ENCODE measurements at regions not wholly inside any gene's neighbourhood (a gene's known extent, or its start where the extent isn't known, plus 50 kb on each side); places are given as distances from the start of the nearest gene placed in this dataset.
"Not testable (repeated sequence)": the region's sequence is repeated elsewhere in the genome, so short reads cannot be mapped to it uniquely, and the experiment has no call there.

GRCh38 chr10:91000985-91001384 is 80.1 kb upstream of the ANKRD1 start:
- no peak for TF ChIP-seq CTCF (IDR thresholded peaks at IDR 0.05; ENCODE audit: low read depth, low read length, missing control alignments)
- DNase-seq (ENCODE audit: low read depth) = no peak
- no peak overlapping the region for H3K4me3 ChIP-seq (ENCODE audit: low read depth, low read length)

- DNase-seq (ENCODE audit: low read depth) = no peak
- H3K4me3 ChIP-seq (ENCODE audit: low read depth, low read length) = no peak overlapping the region
- no peak for TF ChIP-seq CTCF (IDR thresholded peaks at IDR 0.05; ENCODE audit: low read depth, low read length, missing control alignments)
Observed at GRCh38 chr10:91002656-91003055, 81.8 kb upstream of the ANKRD1 start.

- DNase-seq (ENCODE audit: low read depth); H3K4me3 ChIP-seq (ENCODE audit: low read depth, low read length): not testable (repeated sequence)
Observed at GRCh38 chr10:91003379-91003778, 82.5 kb upstream of the ANKRD1 start.

GRCh38 chr10:91005276-91005675 is 84.4 kb upstream of the ANKRD1 start:
- H3K4me3 ChIP-seq (ENCODE audit: low read depth, low read length); DNase-seq (ENCODE audit: low read depth): not testable (repeated sequence)

GRCh38 chr10:91006001-91006751 is 85.3 kb upstream of the ANKRD1 start:
- TF ChIP-seq CTCF (IDR thresholded peaks at IDR 0.05; ENCODE audit: low read depth, low read length, missing control alignments) = peak; percentile 92
- peak; percentile 74 for DNase-seq (ENCODE audit: low read depth)
- no peak overlapping the region; the same call in 1 of the 2 replicates for H3K4me3 ChIP-seq (ENCODE audit: low read depth, low read length)

GRCh38 chr10:91006752-91007346 is 86.0 kb upstream of the ANKRD1 start:
- no peak for TF ChIP-seq CTCF (IDR thresholded peaks at IDR 0.05; ENCODE audit: low read depth, low read length, missing control alignments)
- peak; percentile 84 for DNase-seq (ENCODE audit: low read depth)
- no peak overlapping the region; the same call in 1 of the 2 replicates for H3K4me3 ChIP-seq (ENCODE audit: low read depth, low read length)

- TF ChIP-seq CTCF (IDR thresholded peaks at IDR 0.05; ENCODE audit: low read depth, low read length, missing control alignments) = no peak
- H3K4me3 ChIP-seq (ENCODE audit: low read depth, low read length) = no peak overlapping the region; the same call in 1 of the 2 replicates
- DNase-seq (ENCODE audit: low read depth) = no peak
Observed at GRCh38 chr10:91007655-91008054, 86.8 kb upstream of the ANKRD1 start.

GRCh38 chr10:91009121-91009520 is 88.2 kb upstream of the ANKRD1 start:
- TF ChIP-seq CTCF (IDR thresholded peaks at IDR 0.05; ENCODE audit: low read depth, low read length, missing control alignments) = no peak
- no peak for DNase-seq (ENCODE audit: low read depth)
- H3K4me3 ChIP-seq (ENCODE audit: low read depth, low read length) = no peak overlapping the region

All from GM12864 (cell line).